ENCODE measurements at regions not wholly inside any gene's neighbourhood (a gene's known extent, or its start where the extent isn't known, plus 50 kb on each side); places are given as distances from the start of the nearest gene placed in this dataset.

- TF ChIP-seq POLR2AphosphoS5 (IDR thresholded peaks at IDR 0.05): no peak
- no peak for TF ChIP-seq POLR2A (IDR thresholded peaks at IDR 0.05)
These were observed 81.9 kb upstream of the C1orf174 start for GRCh38 chr1:3981746-3982505.
